IMR-90 (cell line): ENCODE measurements at regions not wholly inside any gene's neighbourhood (a gene's known extent, or its start where the extent isn't known, plus 50 kb on each side); places are given as distances from the start of the nearest gene placed in this dataset.

Experiments
- ATAC-seq: fragments of 200-7000 bp; cut with Tn5 transposase; 2 replicates; pipeline ENCODE4 v1.9.1; 2020; ENCODE audit warnings: low read depth, mild to moderate bottlenecking, moderate library complexity
- BruUV-seq: library from RNA; stranded (reverse); fragments of 400-500 nt; replicated peaks from 2 replicates; lab custom pipeline; 2021; lab: Mats Ljungman, UMichigan
- CTCF ChIA-PET: fragments of 300-600 bp; formaldehyde crosslinking; extraction: SDS; loops from one replicate; lab custom pipeline; 2021; ENCODE audit warnings: antibody characterized with exemption; lab: Yijun Ruan, JAX
- POLR2A ChIA-PET: fragments of 300-600 bp; sonication (Branson Sonifier 250); formaldehyde crosslinking; loops from one replicate; lab custom pipeline; 2022; ENCODE audit warnings: antibody characterized with exemption; ENCODE audit not compliant: unreplicated experiment; lab: Charles Lee
- DNase-seq: peaks from one replicate; pipeline ENCODE4 v3.0.0; 2013
- H2AFZ ChIP-seq: replicated peaks from 2 replicates; pipeline ENCODE3; 2013; ENCODE audit warnings: low read length, mild to moderate bottlenecking; ENCODE audit not compliant: poor library complexity
- H2AK5ac ChIP-seq: 2 replicates; pipeline ENCODE4 v1.6.1; 2013; ENCODE audit warnings: low read depth, low read length, inconsistent platforms
- H2AK9ac ChIP-seq: replicated peaks from 2 replicates; pipeline ENCODE3; 2013; ENCODE audit warnings: mild to moderate bottlenecking, low read depth, low read length, moderate library complexity; ENCODE audit not compliant: poor library complexity
- H2BK120ac ChIP-seq: 2 replicates; pipeline ENCODE4 v1.6.1; 2013; ENCODE audit warnings: low read depth, low read length, inconsistent platforms
- H2BK15ac ChIP-seq: 3 replicates; pipeline ENCODE4 v1.6.1; 2013; ENCODE audit warnings: low read depth, low read length, inconsistent platforms
- H2BK20ac ChIP-seq: 2 replicates; pipeline ENCODE4 v1.6.1; 2013; ENCODE audit warnings: low read depth, mild to moderate bottlenecking, inconsistent platforms, low read length, moderate library complexity
- H2BK5ac ChIP-seq: 2 replicates; pipeline ENCODE4 v1.6.1; 2013; ENCODE audit warnings: mild to moderate bottlenecking, low read depth, low read length, inconsistent platforms; ENCODE audit not compliant: poor library complexity, severe bottlenecking
- H3K14ac ChIP-seq: replicated peaks from 2 replicates; pipeline ENCODE4 v1.6.1; 2013; ENCODE audit warnings: low read depth, low read length, inconsistent platforms
- H3K18ac ChIP-seq: 2 replicates; pipeline ENCODE4 v1.6.1; 2013; ENCODE audit warnings: low read depth, low read length, control low read depth
- H3K23ac ChIP-seq: 2 replicates; pipeline ENCODE4 v1.6.1; 2013; ENCODE audit warnings: low read depth, low read length, inconsistent platforms
- H3K27ac ChIP-seq: 2 replicates; pipeline ENCODE4 v1.5.1; 2013; ENCODE audit warnings: mild to moderate bottlenecking, control low read depth, low read length; ENCODE audit not compliant: insufficient read depth
- H3K27me3 ChIP-seq: 2 replicates; pipeline ENCODE4 v1.6.1; 2013; ENCODE audit warnings: low read length; ENCODE audit not compliant: control insufficient read depth, insufficient read depth
- H3K36me3 ChIP-seq: 2 replicates; pipeline ENCODE4 v1.6.1; 2013; ENCODE audit warnings: low read length, mixed read lengths; ENCODE audit not compliant: control insufficient read depth, insufficient read depth
- H3K4ac ChIP-seq: 2 replicates; pipeline ENCODE4 v1.6.1; 2013; ENCODE audit warnings: low read depth, low read length, inconsistent platforms
- H3K4me1 ChIP-seq: 2 replicates; pipeline ENCODE4 v1.6.1; 2013; ENCODE audit warnings: low read length, mixed read lengths; ENCODE audit not compliant: control insufficient read depth, insufficient read depth
- H3K4me2 ChIP-seq: 2 replicates; pipeline ENCODE4 v1.6.1; 2013; ENCODE audit warnings: low read depth, mild to moderate bottlenecking, control low read depth, low read length, moderate library complexity
- H3K4me3 ChIP-seq: 2 replicates; pipeline ENCODE4 v1.5.1; 2013; ENCODE audit warnings: low read depth, mild to moderate bottlenecking, control low read depth, low read length, moderate library complexity; ENCODE audit not compliant: insufficient read depth
- H3K56ac ChIP-seq: 2 replicates; pipeline ENCODE4 v1.6.1; 2013; ENCODE audit warnings: low read length, inconsistent platforms; ENCODE audit not compliant: insufficient read depth; ENCODE audit errors: extremely low read depth
- H3K79me1 ChIP-seq, 2 experiments: 2 replicates each; pipeline ENCODE4 v1.6.1; 2013; ENCODE audit warnings: low read length in 2 of 2, inconsistent platforms in 1 of 2, low read depth in 1 of 2
- H3K9ac ChIP-seq: 2 replicates; pipeline ENCODE4 v1.6.1; 2013; ENCODE audit warnings: low read depth, low read length, control low read depth
- H3K9me1 ChIP-seq: 2 replicates; pipeline ENCODE4 v1.6.1; 2013; ENCODE audit warnings: low read length, inconsistent platforms; ENCODE audit not compliant: insufficient read depth
- H3K9me3 ChIP-seq: 2 replicates; pipeline ENCODE4 v1.6.1; 2013; ENCODE audit warnings: low read length; ENCODE audit not compliant: control insufficient read depth, insufficient read depth
- H4K20me1 ChIP-seq: 2 replicates; pipeline ENCODE4 v1.6.1; 2013; ENCODE audit warnings: low read length, inconsistent platforms; ENCODE audit not compliant: insufficient read depth
- H4K5ac ChIP-seq: 2 replicates; pipeline ENCODE4 v1.6.1; 2013; ENCODE audit warnings: mild to moderate bottlenecking, low read depth, low read length, control low read depth
- H4K8ac ChIP-seq, 2 experiments: 2 replicates each; pipeline ENCODE4 v1.6.1; 2013; ENCODE audit warnings: low read depth in 2 of 2, low read length in 2 of 2, control low read depth in 1 of 2, inconsistent platforms in 1 of 2
- H4K91ac ChIP-seq: 2 replicates; pipeline ENCODE4 v1.6.1; 2013; ENCODE audit warnings: low read depth, low read length, inconsistent platforms; ENCODE audit not compliant: insufficient read depth
- BHLHE40 ChIP-seq: fragments of 150-350 bp; IDR thresholded peaks from 2 replicates; pipeline ENCODE4 v1.6.1; 2016; ENCODE audit warnings: mild to moderate bottlenecking, low read depth, low read length
- FOS ChIP-seq: fragments of 150-350 bp; IDR thresholded peaks from 2 replicates; pipeline ENCODE4 v1.6.1; 2016; ENCODE audit warnings: low read depth, low read length
- MAFK ChIP-seq: IDR thresholded peaks from 2 replicates; pipeline ENCODE4 v1.6.1; 2012; ENCODE audit warnings: low read depth, low read length, improper control_type of control experiment
- NFE2L2 ChIP-seq: fragments of 150-350 bp; IDR thresholded peaks from 2 replicates; pipeline ENCODE4 v1.6.1; 2016; ENCODE audit warnings: low read depth, mild to moderate bottlenecking, low read length
- USF2 ChIP-seq: fragments of 150-350 bp; IDR thresholded peaks from 2 replicates; pipeline ENCODE4 v1.6.1; 2017; ENCODE audit warnings: mild to moderate bottlenecking, antibody characterized with exemption, low read length, low read depth
- WGBS, 2 experiments: methylation state at CpG; one replicate each; pipeline versions ENCODE4 v1.1.5 to v1.1.7; 2013; ENCODE audit warnings: missing lambda C conversion rate in 2 of 2; ENCODE audit not compliant: insufficient read length in 1 of 2; ENCODE audit errors: extremely low coverage in 2 of 2; 5-methylcytosine and 5-hydroxymethylcytosine counted together
- dilution Hi-C: fragments of 300-500 bp; cut with HindIII; formaldehyde crosslinking; loops from one replicate; pipeline ENCODE4 v1.14.3; 2018; ENCODE audit warnings: low sequenced_read_pairs; ENCODE audit not compliant: unreplicated experiment
- in situ Hi-C: fragments of 300-500 bp; cut with MboI; formaldehyde crosslinking; loops from 3 replicates; pipeline ENCODE4 v1.14.3; 2019; ENCODE audit warnings: low sequenced_read_pairs, inconsistent platforms, mixed read lengths
- intact Hi-C: fragments of 100-400 bp; cut with micrococcal nuclease; formaldehyde crosslinking; loops from 2 replicates; pipeline ENCODE4 v1.10.0; 2022

DNA sequence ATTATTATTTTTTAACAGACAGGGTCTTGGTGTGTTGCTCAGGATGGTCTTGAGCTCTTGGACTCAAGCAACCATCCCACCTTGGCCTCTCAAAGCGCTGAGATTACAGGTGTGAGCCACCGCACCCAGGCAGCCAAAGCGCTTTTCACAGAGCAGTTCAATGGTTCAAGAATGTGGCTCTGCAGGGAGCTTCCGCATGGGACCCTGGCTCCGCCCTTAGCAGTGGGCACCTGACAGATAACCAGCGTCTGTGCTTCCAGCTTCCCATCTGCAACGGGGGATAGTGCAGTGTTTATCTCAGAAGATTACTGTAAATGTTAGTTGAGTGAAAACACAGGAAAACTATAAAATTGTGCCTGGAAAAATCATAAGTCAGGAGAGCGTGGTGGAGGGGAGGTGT, 99.4 kb downstream of the KCNJ12 start:
- Histone ChIP-seq H3K36me3 (no peaks in the 10 kb centered on the region), H4K20me1 (no peaks in the 10 kb centered on the region), H3K4me3 (no peak overlapping the region), H2BK20ac (no peak overlapping the region), H2BK5ac (no peak overlapping the region), H3K4me2 (no peak overlapping the region), H3K79me1 (no peaks in the 10 kb centered on the region), H3K56ac (no peak overlapping the region), H2AK9ac (no peak overlapping the region), H4K8ac (no peak overlapping the region), H4K5ac (no peak overlapping the region), H2BK15ac (no peak overlapping the region), H3K14ac (no peak overlapping the region), H3K4me1 (no peaks in the 10 kb centered on the region), H3K9me1 (no peaks in the 10 kb centered on the region), H3K27me3 (peaks cover 48% of the 10 kb centered on the region), H2AK5ac (no peak overlapping the region), H3K9me3 (peaks cover 4% of the 10 kb centered on the region; the same call in 1 of the 2 replicates), H3K27ac (no peak overlapping the region), H2BK120ac (no peak overlapping the region), H2AFZ (no peak overlapping the region), H3K18ac (no peak overlapping the region), H4K91ac (no peak overlapping the region), H3K9ac (no peak overlapping the region), H3K4ac (no peak overlapping the region), H3K23ac (no peak overlapping the region)
- in situ Hi-C loops (no loop called here), dilution Hi-C loops (no loop called here), intact Hi-C loops (no loop called here)
- POLR2A ChIA-PET = no interaction called here
- CTCF ChIA-PET = no interaction called here
- BruUV-seq = no TSS peak
- WGBS, 2 experiments = 71% methylated on average over 4 of the region's 8 CpGs; no CpG with 5 or more reads in 1 of the 2 experiments
- ATAC-seq (no peak), DNase-seq (no peak)
- no peak for TF ChIP-seq NFE2L2
- no peak for TF ChIP-seq MAFK
- TF ChIP-seq USF2 = no peak
- no peak for TF ChIP-seq BHLHE40
- no peak for TF ChIP-seq FOS
